H7 (cell line): ENCODE measurements at regions not wholly inside any gene's neighbourhood (a gene's known extent, or its start where the extent isn't known, plus 50 kb on each side); places are given as distances from the start of the nearest gene placed in this dataset.

Experiments used
- DNase-seq: peaks from one replicate; pipeline ENCODE4 v3.0.0; 2012
- H3K27me3 ChIP-seq: 2 replicates; pipeline ENCODE4 v1.6.0; 2011; ENCODE audit warnings: mild to moderate bottlenecking, low read length; ENCODE audit not compliant: control insufficient read depth, insufficient read depth
- H3K36me3 ChIP-seq: replicated peaks from 2 replicates; pipeline ENCODE4 v1.5.1; 2011; ENCODE audit warnings: low read length; ENCODE audit not compliant: control insufficient read depth, insufficient read depth
- H3K4me3 ChIP-seq: 2 replicates; pipeline ENCODE4 v1.5.1; 2011; ENCODE audit warnings: low read depth, mild to moderate bottlenecking, control low read depth, low read length, moderate library complexity; ENCODE audit not compliant: insufficient read depth

DNA sequence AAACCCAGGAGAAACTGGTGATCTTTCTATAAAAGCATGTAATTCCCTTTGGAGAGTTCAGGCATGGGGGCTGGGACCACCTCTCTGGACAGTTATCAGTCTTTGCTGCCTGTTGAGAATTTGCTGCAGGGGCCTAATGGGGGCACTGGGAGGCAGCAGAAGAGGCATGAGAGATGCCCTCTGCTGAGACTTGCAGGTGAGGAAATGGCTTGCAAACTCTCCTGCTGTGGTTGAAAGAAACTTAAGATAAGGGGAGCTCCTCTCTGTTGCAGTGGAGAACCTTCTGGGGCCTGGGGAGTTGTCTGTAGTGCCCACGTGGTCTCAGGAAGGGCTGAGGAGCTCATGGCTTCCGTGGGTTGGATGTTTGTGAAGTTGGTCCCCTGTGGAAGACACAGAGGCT is 301.1 kb upstream of the FOXF1 start:
- no peak overlapping the region for H3K4me3 ChIP-seq
- no peak for DNase-seq
- no peaks in the 10 kb centered on the region for H3K27me3 ChIP-seq
- no peaks in the 10 kb centered on the region for H3K36me3 ChIP-seq

DNA sequence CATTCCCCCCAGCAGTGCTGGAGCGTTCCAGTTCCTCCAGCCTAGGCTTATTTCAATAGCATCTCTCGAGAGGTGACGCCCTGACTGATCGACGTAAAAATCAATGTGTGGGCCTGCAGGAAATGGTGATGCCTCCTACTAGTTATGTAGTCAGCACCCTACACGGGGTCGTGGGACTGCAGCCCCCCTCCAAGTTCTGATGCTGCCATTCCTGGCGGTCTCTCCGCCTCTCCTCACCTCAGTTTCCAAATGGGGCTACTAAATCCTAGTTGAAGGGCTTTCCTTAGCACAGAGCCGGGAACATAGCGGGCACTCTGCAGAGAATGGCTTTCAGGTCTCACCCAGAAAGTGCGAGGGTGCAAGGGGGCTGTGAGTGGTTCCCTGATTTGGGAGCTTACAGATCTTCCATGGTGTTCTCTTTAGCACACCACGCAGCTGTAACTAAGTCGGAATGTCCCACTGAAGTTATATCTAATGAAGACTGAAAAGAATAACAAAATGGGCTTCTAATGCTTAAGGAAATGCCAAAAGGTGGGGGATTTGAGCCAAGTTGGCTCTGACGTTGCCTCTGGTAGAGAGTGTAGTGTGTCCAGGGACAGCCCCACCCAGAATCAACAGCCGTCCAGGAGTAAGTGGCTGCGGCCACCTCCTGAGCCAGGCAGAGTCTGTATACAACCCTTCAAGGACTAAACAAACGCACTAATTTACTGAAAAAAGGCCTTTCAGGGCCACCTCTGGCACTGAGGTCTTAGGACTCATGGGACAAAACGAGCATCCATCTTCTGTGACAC is 299.7 kb upstream of the FOXF1 start:
- no peak for DNase-seq

DNA sequence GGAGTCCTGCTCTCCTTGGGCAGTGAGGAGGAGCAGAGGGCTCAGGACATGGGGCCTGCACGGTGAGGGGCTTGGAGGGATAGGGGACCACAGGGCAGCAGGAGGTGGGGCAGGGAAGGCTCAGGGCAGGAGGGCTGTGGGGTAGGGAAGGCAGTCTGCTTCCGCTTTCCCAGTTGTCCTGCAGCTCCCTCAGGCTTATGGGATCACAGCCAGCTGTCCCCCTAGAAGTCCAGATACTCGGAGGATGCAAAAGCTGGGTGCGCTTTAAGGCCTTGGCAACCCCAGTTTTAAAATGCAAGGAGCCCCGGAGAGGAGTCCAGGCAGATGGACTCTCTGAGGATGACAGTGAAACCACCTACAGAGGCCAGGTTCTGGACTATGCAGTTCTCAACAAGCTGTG is 299.1 kb upstream of the FOXF1 start:
- no peaks in the 10 kb centered on the region for H3K36me3 ChIP-seq
- no peaks in the 10 kb centered on the region for H3K27me3 ChIP-seq
- H3K4me3 ChIP-seq, result no peak overlapping the region
- DNase-seq, result no peak

More for the DNA sequence above, 299.7 kb upstream of the FOXF1 start:
- H3K27me3 ChIP-seq, result no peaks in the 10 kb centered on the region
- no peak overlapping the region for H3K4me3 ChIP-seq
- no peaks in the 10 kb centered on the region for H3K36me3 ChIP-seq

DNA sequence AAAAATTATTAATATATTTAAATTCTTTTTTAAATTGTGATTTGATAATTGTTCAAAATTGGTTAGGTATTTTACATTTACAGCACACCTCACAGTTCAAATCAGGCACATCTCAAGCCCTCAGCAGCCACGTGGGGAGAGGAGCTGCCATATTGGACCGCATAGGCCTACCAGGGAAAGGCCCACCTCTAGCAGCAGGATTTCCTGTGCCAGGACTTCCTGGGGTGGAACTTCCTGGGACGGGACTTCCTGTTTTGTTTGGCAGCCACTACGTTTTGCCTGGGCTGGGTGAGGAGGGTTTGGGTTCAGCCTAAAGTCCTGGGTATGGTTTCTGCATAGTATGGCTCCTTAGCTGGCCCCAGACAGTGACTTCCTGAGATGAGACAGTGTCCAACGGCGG is 298.5 kb upstream of the FOXF1 start:
- Histone ChIP-seq H3K36me3 (no peaks in the 10 kb centered on the region), H3K4me3 (no peak overlapping the region), H3K27me3 (no peaks in the 10 kb centered on the region)
- DNase-seq, result no peak

DNA sequence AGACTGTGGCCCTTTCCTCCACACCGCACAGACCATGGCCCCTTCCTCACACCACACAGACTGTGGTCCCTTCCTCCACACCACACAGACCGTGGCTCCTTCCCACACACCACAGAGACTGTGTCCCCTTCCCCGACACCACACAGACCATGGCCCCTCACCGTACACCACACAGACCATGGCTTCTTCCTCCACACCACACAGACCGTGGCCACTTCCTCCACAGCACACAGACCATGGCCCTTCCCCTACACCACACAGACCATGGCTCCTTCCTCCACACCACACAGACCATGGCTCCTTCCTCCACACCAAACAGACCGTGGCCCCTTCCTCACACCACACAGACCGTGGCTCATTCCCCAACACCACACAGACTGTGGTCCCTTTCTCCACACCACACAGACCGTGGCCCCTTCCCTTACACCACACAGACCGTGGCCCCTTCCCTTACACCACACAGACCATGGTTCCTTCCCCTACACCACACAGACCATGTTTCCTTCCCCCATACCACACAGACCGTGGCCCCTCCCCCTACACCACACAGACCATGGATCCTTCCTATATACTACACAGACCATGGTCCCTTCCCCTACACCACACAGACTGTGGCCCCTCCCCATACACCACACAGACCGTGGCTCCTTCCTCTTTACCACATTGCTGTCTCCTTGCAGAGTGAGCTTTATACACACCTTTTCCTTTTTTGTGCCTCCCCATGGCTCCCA is 297.5 kb upstream of the FOXF1 start:
- H3K4me3 ChIP-seq, result no peak overlapping the region
- H3K27me3 ChIP-seq, result no peaks in the 10 kb centered on the region
- H3K36me3 ChIP-seq, result no peaks in the 10 kb centered on the region
- no peak for DNase-seq

DNA sequence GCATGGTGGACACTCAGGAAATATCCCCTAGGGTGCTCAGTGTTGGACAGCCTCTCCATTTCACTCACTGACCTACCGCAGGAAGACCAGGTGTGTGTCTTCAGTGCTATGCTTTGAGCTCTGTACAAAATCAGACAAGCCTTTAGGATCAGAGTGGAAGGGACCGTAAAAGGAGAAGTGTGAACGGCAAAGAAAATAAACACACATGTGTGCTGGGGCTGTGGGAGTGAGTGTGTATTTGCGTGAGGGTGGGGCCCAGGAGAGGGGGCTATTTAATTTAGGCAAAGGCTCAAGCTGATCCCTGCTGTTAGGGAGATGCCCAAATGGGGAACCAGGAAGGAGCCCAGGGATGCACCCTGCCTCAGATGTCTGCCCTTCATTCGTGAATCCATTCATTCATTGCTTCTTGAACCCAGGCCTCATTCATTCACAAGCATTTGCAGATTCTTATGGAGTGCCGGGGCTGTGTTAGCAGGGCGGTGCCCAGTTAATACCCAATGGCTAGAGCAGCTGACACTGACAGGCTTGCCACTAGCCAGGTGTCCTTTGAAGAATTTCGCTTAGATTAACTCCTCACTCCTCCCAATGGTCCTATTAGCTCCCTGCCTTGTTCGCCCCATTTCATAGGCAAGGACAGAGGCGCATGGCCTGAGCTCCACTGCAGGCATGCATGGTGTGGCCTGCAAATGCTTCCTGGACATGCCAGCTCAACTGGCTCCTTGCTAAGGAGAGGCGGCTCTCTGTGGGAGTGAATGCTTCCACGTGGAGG is 296.7 kb upstream of the FOXF1 start:
- H3K36me3 ChIP-seq, result no peaks in the 10 kb centered on the region
- no peak for DNase-seq
- H3K27me3 ChIP-seq, result no peaks in the 10 kb centered on the region
- H3K4me3 ChIP-seq, result no peak overlapping the region

DNA sequence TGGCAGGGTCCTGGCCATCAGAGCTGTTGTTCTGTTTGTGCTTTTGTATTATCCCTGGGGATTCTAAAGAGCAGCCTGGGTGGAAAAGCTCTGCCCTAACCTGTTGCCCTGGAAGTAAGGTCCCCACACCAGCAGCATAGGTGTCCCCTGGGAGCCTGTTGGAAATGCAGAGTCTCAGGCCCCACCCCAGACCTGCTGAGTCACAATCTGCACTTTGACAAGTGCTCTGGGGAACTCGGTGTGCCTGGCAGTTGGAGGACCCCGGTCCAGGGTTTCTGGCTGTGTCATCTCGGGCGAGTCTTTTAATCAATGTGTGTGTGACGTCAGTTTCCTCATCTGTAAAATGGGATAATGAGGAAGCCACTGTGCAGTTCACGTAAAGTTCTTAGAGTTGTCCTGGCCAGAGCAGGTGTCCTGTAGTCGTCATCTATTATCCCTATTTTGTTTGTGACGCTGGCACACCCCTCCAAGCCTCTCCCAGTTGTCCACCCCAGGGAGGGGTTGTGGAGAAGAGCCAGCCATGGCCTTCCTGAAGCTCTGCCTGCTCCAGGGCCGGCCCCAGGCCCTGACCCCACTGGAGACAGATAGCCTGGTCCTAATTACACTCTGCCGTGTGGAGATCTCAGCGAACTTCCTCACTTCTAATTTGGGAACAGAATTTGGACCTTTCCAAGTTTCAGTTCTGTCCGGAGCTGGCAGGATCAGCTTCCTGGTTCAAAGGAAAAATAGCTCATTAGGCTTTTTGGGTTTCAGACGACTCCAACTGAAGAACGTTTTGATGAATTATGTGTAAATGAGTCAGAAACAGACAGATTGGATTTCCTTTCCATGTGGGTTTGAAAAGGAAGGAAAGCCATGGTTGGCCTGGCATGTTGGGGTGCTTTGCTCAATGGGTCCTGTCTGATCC is 295.7 kb upstream of the FOXF1 start:
- H3K36me3 ChIP-seq, result no peaks in the 10 kb centered on the region
- H3K27me3 ChIP-seq, result no peaks in the 10 kb centered on the region
- DNase-seq, result no peak
- H3K4me3 ChIP-seq, result no peak overlapping the region

DNA sequence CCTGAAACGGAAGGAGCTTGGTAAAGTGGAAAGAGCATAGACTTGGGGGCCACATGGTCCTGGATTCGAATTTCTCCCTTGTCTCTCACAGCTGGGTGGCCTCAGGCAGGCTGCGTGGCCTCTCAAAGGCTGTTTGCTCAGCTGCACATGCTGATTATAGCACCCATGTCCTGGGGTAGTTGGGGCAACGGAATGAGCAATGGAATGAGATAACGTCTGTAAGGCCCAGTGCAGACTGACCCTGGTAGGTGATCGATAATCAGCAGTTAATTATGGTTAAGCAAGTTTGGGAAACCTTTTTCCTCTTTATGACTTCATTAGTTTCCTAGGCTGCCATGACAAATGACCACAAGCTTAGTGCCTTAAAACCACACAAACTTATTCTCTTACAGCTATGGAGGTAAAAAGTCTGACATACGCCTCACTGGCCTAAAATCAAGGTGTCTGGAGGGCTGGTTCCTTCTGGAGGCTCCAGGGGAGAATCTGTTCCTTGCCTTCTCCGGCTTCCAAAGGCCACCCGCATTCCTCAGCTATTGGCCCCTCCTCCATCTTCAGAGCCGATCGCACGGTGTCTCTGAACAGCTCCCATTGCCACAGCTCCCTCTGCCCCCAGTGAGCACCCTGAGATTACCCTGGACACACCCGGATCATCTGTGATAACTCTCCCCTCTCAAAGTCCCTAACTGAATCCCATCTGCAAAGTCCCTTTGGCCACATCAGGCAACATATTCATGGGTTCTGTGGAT is 294.9 kb upstream of the FOXF1 start:
- no peak for DNase-seq
- H3K36me3 ChIP-seq, result no peaks in the 10 kb centered on the region
- no peaks in the 10 kb centered on the region for H3K27me3 ChIP-seq
- no peak overlapping the region for H3K4me3 ChIP-seq

DNA sequence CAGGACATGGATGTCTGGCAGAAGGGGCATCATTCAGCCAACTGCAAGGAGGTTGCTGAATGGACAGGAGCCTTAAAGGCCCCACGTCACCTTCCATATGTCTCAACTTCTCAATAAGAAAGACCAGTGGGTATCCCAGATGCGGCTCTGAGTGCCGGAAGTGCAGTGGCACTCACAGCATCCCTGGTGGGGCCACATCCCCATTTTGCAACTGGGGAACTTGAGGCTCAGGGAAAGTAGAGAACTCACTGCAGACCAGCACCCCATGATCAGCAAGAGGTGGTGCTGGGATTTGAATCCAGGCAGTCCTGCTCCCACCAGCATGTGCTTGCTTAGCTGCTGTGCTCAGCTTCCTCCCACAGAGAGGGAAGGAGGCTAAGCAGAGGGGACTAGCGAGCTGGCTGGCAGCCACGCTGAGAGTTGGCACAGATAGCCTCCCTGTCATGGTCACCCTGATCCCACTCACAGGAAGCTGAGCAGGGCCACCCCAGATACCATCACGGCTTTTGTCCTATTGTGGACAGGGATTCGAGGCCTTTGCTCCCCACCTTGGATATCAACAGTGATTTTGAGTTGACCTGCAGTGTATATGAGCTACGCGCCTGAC is 294.2 kb upstream of the FOXF1 start:
- Histone ChIP-seq H3K36me3 (no peaks in the 10 kb centered on the region), H3K27me3 (no peaks in the 10 kb centered on the region), H3K4me3 (no peak overlapping the region)
- DNase-seq, result no peak

DNA sequence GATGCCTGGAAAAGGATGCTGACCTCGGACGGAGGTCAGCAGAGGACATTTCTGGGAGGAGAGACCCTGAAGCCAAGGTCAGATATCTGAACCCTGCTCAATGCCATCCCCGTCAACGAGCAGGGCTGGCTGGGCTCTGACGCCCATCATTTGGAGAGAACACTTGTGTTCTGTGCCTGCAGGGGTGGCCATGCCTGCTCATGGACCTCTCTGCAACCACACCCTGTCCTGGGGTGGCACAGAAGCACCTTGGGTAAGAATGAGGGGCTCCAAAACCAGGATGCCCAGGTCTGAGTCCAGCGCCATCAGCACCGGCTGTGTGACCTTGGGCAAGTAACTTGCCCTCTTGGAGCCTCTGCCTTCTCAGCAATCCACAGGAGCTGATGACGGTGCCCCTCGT is 293.7 kb upstream of the FOXF1 start:
- Histone ChIP-seq H3K27me3 (no peaks in the 10 kb centered on the region), H3K4me3 (no peak overlapping the region), H3K36me3 (no peaks in the 10 kb centered on the region)
- DNase-seq, result no peak

DNA sequence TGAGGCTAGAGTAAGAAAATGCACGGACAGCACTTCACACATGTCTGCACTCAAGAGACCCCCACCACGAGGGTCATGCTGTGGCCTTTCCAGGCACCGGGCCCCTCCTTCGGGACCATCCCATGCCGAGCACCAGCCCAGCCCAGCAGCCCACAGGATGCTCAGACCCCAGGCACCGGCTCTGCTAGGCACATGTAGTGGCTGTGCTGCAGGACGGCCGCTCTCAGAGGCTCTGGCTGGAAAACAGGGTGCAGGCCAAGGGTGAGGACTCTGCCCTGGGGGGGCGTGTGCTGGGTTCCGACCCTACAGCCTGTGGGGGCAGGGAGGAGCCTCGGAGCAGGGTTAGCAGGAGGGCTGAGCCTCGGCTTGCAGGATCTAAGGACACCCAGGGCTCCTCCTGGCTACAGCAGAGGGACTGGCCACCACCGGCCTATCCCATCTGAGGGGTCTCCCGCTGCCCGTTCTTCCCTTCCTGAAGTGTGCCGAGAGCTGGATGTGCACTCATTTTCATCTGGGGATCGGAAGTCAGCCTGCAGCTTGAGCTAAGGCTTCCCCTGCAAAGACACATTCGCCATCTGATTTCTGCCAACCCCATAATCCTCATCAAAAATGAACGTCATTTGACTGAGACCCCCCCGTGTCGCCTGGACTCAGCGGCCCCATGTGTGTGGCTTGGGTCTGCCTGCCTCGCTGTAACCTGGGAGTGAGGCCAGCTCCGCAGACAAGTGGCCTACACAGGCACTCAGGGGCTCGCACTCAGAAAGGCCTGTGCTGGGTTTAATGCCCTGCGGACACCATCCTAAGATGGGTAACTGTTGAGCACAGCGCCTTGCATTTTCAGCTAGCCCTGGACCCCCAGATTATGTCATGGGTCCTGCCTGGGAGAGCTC is 293.1 kb upstream of the FOXF1 start:
- Histone ChIP-seq H3K27me3 (no peaks in the 10 kb centered on the region), H3K4me3 (no peak overlapping the region), H3K36me3 (no peaks in the 10 kb centered on the region)
- no peak for DNase-seq

DNA sequence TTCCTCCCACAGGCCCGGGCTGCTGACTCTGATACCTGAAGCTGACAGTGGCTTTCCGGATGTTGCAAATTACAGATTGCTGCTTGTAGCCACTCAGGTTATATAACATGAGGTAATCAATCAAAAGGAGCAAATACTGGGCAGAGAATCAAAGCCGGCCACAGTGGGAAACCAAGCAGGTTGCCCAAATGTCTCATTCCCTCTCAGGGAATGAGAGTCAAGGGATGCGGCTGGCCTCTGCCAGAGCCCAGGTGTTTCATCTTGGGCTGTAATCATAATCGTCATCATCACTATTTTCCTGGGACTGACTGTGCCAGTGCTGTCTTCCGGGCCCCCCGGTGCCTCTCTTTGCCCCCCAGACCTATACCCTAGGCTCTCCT is 292.4 kb upstream of the FOXF1 start:
- no peak for DNase-seq
- H3K36me3 ChIP-seq, result no peaks in the 10 kb centered on the region
- H3K27me3 ChIP-seq, result no peaks in the 10 kb centered on the region
- no peak overlapping the region for H3K4me3 ChIP-seq
